ENCODE measurements at regions not wholly inside any gene's neighbourhood (a gene's known extent, or its start where the extent isn't known, plus 50 kb on each side); places are given as distances from the start of the nearest gene placed in this dataset.
"Not testable (repeated sequence)": the region's sequence is repeated elsewhere in the genome, so short reads cannot be mapped to it uniquely, and the experiment has no call there.

- Histone ChIP-seq H3F3A (ENCODE audit: insufficient read depth) (no peaks in the 10 kb centered on the region), H3K9me3 (ENCODE audit: insufficient read depth, low read length) (no peaks in the 10 kb centered on the region), H3K4me2 (ENCODE audit: low read depth, low read length, poor library complexity, severe bottlenecking) (no peak overlapping the region), H3K4me3 (ENCODE audit: insufficient read depth, low read length, poor library complexity, severe bottlenecking) (no peak overlapping the region), H4K20me1 (ENCODE audit: low read depth, low read length) (no peaks in the 10 kb centered on the region), H2AFZ (ENCODE audit: low read depth, low read length, severe bottlenecking) (no peak overlapping the region), H3K79me2 (ENCODE audit: insufficient read depth, low read length) (no peaks in the 10 kb centered on the region), H3K27ac (ENCODE audit: low read depth, low read length) (no peak overlapping the region), H3K36me3 (ENCODE audit: low read length) (no peaks in the 10 kb centered on the region), H3K9ac (ENCODE audit: low read length) (no peak overlapping the region), H3K27me3 (ENCODE audit: low read length) (no peaks in the 10 kb centered on the region), H3K9me2 (replicated peaks; ENCODE audit: insufficient read depth, low read length) (no peaks in the 10 kb centered on the region)
- TF ChIP-seq CTCF (IDR thresholded peaks at IDR 0.05; ENCODE audit: insufficient read depth, low read length, poor library complexity, severe bottlenecking) (no peak), EZH2phosphoT487 (conservative IDR thresholded peaks at IDR 0.05; ENCODE audit: low read length) (no peak)
Observed at GRCh38 chr7:113030489-113030888, 56.1 kb downstream of the GPR85 start.

- Histone ChIP-seq H3K27ac (ENCODE audit: low read depth, low read length) (no peak overlapping the region), H3K79me2 (ENCODE audit: insufficient read depth, low read length) (no peaks in the 10 kb centered on the region), H3K9me2 (replicated peaks; ENCODE audit: insufficient read depth, low read length) (no peaks in the 10 kb centered on the region), H3K4me2 (ENCODE audit: low read depth, low read length, poor library complexity, severe bottlenecking) (no peak overlapping the region), H2AFZ (ENCODE audit: low read depth, low read length, severe bottlenecking) (no peak overlapping the region), H3K4me3 (ENCODE audit: insufficient read depth, low read length, poor library complexity, severe bottlenecking) (no peak overlapping the region), H3K9ac (ENCODE audit: low read length) (no peak overlapping the region), H3K27me3 (ENCODE audit: low read length) (no peaks in the 10 kb centered on the region), H3K9me3 (ENCODE audit: insufficient read depth, low read length) (no peaks in the 10 kb centered on the region), H3F3A (ENCODE audit: insufficient read depth) (no peaks in the 10 kb centered on the region), H3K36me3 (ENCODE audit: low read length) (no peaks in the 10 kb centered on the region), H4K20me1 (ENCODE audit: low read depth, low read length) (no peaks in the 10 kb centered on the region)
- TF ChIP-seq EZH2phosphoT487 (conservative IDR thresholded peaks at IDR 0.05; ENCODE audit: low read length) (no peak), CTCF (IDR thresholded peaks at IDR 0.05; ENCODE audit: insufficient read depth, low read length, poor library complexity, severe bottlenecking) (no peak)
Observed at GRCh38 chr7:113026941-113027340, 59.7 kb downstream of the GPR85 start.

GRCh38 chr7:113017144-113017857 lies 69.3 kb downstream of the GPR85 start:
- not testable (repeated sequence) for H3K4me3 ChIP-seq (ENCODE audit: insufficient read depth, low read length, poor library complexity, severe bottlenecking); H3F3A ChIP-seq (ENCODE audit: insufficient read depth); H3K79me2 ChIP-seq (ENCODE audit: insufficient read depth, low read length); H3K9ac ChIP-seq (ENCODE audit: low read length); H3K4me2 ChIP-seq (ENCODE audit: low read depth, low read length, poor library complexity, severe bottlenecking); H2AFZ ChIP-seq (ENCODE audit: low read depth, low read length, severe bottlenecking); H3K27me3 ChIP-seq (ENCODE audit: low read length); H4K20me1 ChIP-seq (ENCODE audit: low read depth, low read length); H3K9me2 ChIP-seq (replicated peaks; ENCODE audit: insufficient read depth, low read length); H3K36me3 ChIP-seq (ENCODE audit: low read length); H3K9me3 ChIP-seq (ENCODE audit: insufficient read depth, low read length); H3K27ac ChIP-seq (ENCODE audit: low read depth, low read length)

- Histone ChIP-seq H3K9me2 (replicated peaks; ENCODE audit: insufficient read depth, low read length) (no peaks in the 10 kb centered on the region), H3K27me3 (ENCODE audit: low read length) (no peaks in the 10 kb centered on the region), H3K79me2 (ENCODE audit: insufficient read depth, low read length) (no peaks in the 10 kb centered on the region), H3F3A (ENCODE audit: insufficient read depth) (no peaks in the 10 kb centered on the region), H2AFZ (ENCODE audit: low read depth, low read length, severe bottlenecking) (no peak overlapping the region), H3K9me3 (ENCODE audit: insufficient read depth, low read length) (no peaks in the 10 kb centered on the region), H3K36me3 (ENCODE audit: low read length) (no peaks in the 10 kb centered on the region), H3K4me3 (ENCODE audit: insufficient read depth, low read length, poor library complexity, severe bottlenecking) (no peak overlapping the region), H3K27ac (ENCODE audit: low read depth, low read length) (no peak overlapping the region), H4K20me1 (ENCODE audit: low read depth, low read length) (no peaks in the 10 kb centered on the region), H3K4me2 (ENCODE audit: low read depth, low read length, poor library complexity, severe bottlenecking) (no peak overlapping the region), H3K9ac (ENCODE audit: low read length) (no peak overlapping the region)
- TF ChIP-seq EZH2phosphoT487 (conservative IDR thresholded peaks at IDR 0.05; ENCODE audit: low read length) (no peak), CTCF (IDR thresholded peaks at IDR 0.05; ENCODE audit: insufficient read depth, low read length, poor library complexity, severe bottlenecking) (no peak)
Observed at GRCh38 chr7:113015034-113015645, 71.5 kb downstream of the GPR85 start.

Data from SU-DHL-6 (cell line).